ENCODE measurements at regions not wholly inside any gene's neighbourhood (a gene's known extent, or its start where the extent isn't known, plus 50 kb on each side); places are given as distances from the start of the nearest gene placed in this dataset.

DNA sequence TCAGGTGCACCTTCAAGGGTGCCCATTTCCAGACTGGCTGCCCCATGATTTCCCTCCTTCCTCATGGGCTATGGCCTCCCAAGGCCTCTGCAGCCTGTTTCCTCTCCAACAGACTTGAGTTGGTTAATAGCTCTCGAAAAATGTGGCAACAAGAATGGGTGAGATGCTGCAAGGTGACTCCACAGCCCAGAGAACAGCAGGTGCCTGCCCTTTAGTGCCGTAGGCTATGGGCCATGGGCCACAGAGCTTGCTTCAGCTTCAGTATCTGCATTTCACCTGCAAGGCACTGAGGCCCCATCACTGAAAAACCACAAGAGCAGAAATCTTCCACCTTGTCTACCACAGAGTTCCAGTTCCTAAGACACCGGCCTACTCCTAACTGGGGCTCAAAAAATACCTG is 122.0 kb downstream of the ETS2 start:
- Histone ChIP-seq H3K4me3 (no peak overlapping the region), H3K4me1 (peaks cover 4% of the 10 kb centered on the region), H3K9me3 (no peaks in the 10 kb centered on the region), H3K27ac (no peak overlapping the region), H3K36me3 (replicated peaks in 1 of 2; ENCODE audit: insufficient read depth in 1 of 2, low read depth in 2 of 2) (no peaks in the 10 kb centered on the region), H3K27me3 (no peaks in the 10 kb centered on the region)
- TF ChIP-seq, protein P1, sequence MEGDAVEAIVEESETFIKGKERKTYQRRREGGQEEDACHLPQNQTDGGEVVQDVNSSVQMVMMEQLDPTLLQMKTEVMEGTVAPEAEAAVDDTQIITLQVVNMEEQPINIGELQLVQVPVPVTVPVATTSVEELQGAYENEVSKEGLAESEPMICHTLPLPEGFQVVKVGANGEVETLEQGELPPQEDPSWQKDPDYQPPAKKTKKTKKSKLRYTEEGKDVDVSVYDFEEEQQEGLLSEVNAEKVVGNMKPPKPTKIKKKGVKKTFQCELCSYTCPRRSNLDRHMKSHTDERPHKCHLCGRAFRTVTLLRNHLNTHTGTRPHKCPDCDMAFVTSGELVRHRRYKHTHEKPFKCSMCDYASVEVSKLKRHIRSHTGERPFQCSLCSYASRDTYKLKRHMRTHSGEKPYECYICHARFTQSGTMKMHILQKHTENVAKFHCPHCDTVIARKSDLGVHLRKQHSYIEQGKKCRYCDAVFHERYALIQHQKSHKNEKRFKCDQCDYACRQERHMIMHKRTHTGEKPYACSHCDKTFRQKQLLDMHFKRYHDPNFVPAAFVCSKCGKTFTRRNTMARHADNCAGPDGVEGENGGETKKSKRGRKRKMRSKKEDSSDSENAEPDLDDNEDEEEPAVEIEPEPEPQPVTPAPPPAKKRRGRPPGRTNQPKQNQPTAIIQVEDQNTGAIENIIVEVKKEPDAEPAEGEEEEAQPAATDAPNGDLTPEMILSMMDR (IDR thresholded peaks at IDR 0.05) = no peak
- no peak for TF ChIP-seq POLR2A (IDR thresholded peaks at IDR 0.05)
- DNase-seq = no peak
- 60 to 78% methylated on average over 3 of the region's 3 CpGs for WGBS, 2 donors
- no peak for ATAC-seq
- intact Hi-C loops (cut with DNase I) = no loop called here

DNA sequence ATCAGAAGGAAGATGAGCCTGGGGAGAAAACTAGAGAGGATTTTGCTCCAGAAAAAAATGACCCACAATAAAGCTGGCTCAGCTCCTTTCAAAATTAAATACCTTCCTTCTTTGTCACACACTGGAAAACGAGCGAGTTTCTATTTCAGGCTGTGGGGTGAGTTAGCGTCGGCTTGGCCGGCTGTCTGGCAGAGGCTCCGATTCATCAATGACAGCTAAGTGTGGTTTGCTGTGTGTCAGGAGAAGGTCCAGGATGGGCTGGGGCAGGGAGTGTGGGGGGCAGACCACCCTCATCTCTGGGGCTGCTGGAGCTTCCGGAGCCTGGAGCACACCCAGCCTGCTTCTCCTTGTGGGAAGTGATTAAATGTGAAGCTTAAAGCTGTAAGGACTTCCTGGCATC is 120.2 kb downstream of the ETS2 start:
- peak overlapping the region in 2 of 4 donors; percentile 15 to 36 for H3K27ac ChIP-seq
- WGBS, 2 donors = 3 to 9% methylated on average over 7 of the region's 7 CpGs
- peaks cover 13% of the 10 kb centered on the region for H3K4me1 ChIP-seq
- peak; percentile 79 for ATAC-seq
- no peaks in the 10 kb centered on the region for H3K27me3 ChIP-seq
- H3K9me3 ChIP-seq = no peaks in the 10 kb centered on the region
- TF ChIP-seq POLR2A (IDR thresholded peaks at IDR 0.05) = peak in 1 of 3 donors; percentile 24
- TF ChIP-seq, protein P1 (IDR thresholded peaks at IDR 0.05) = no peak
- H3K4me3 ChIP-seq = no peak overlapping the region
- no peaks in the 10 kb centered on the region for H3K36me3 ChIP-seq (replicated peaks in 1 of 2; ENCODE audit: insufficient read depth in 1 of 2, low read depth in 2 of 2)
- intact Hi-C loops (cut with DNase I) = no loop called here
- DNase-seq = peak; percentile 23 to 54 (median 35)

DNA sequence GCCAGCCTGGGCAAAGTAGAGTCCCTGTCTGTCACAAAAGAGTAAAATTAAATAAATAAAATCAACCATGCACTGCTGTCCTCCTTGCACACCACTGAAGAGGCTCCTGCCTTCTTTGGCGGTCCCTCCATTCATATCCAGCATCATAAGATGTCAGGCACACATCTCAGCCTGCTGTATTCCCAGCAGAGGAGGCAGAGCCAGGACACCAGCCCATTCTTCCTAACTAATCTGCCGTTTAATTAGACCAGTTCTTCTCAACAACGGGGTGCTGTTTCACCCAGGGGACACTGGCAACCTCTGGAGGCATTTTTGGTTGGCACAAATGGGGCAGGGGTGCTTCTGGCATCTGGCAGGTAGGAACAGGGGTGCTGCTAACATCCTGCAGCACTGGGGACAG is 119.7 kb downstream of the ETS2 start:
- Histone ChIP-seq H3K36me3 (replicated peaks in 1 of 2; ENCODE audit: insufficient read depth in 1 of 2, low read depth in 2 of 2) (no peaks in the 10 kb centered on the region), H3K27me3 (no peaks in the 10 kb centered on the region), H3K9me3 (no peaks in the 10 kb centered on the region), H3K4me3 (no peak overlapping the region), H3K4me1 (peaks cover 14% of the 10 kb centered on the region), H3K27ac (peak overlapping the region in 2 of 4 donors; percentile 15 to 36)
- ATAC-seq (no peak), DNase-seq (no peak)
- 52 to 54% methylated on average over 3 of the region's 3 CpGs for WGBS, 2 donors
- TF ChIP-seq, protein P1 (IDR thresholded peaks at IDR 0.05) = no peak
- no peak for TF ChIP-seq POLR2A (IDR thresholded peaks at IDR 0.05)
- intact Hi-C loops (cut with DNase I) = no loop called here

DNA sequence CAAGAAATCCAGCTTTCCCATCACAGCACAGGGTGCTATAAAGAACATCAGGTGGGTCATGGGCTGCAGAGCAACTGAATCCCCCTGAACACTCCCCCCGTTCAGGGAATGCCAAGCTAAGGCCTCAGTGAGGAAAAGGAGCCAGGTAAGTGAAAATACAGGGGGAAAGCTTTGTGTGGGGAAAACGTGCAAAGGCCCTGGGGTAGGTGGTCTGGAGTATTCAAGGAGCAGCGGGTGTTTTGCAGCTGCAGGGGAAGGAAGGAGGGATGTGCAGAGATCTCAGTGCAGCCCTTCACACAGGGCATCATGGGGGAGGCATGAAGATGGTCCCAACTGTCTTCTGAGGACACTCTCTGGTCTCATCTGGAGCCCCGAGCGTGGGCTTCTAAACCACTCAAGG is 119.2 kb downstream of the ETS2 start:
- DNase-seq = no peak
- WGBS, 2 donors = 82% methylated on average over 5 of the region's 5 CpGs
- Histone ChIP-seq H3K4me3 (no peak overlapping the region), H3K4me1 (peaks cover 14% of the 10 kb centered on the region), H3K27ac (no peak overlapping the region), H3K9me3 (no peaks in the 10 kb centered on the region), H3K36me3 (replicated peaks in 1 of 2; ENCODE audit: insufficient read depth in 1 of 2, low read depth in 2 of 2) (no peaks in the 10 kb centered on the region), H3K27me3 (no peaks in the 10 kb centered on the region)
- ATAC-seq = no peak
- TF ChIP-seq, protein P1 (IDR thresholded peaks at IDR 0.05) = no peak
- TF ChIP-seq POLR2A (IDR thresholded peaks at IDR 0.05) = no peak
- intact Hi-C loops (cut with DNase I) = no loop called here

DNA sequence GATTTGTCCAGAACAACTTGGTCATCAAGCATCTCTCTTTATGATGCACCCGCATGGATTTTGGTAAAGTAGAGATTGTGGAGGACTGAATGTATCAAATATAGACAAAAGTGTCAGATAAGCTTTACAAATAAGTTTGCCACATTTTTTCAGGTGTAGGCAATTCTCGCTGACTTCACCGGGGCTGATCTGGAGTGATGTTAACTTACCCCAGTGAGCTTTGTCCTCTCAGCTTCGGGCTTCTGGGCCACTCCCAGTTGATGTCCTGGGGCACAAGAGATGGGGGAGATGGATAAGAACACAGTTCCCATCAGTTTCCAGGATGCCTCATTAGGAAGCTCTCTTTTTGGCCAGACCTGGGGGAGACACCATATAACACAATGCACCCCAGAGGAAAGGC is 117.7 kb downstream of the ETS2 start:
- intact Hi-C loops (cut with DNase I) = no loop called here
- WGBS, 2 donors = 48 to 51% methylated on average over 4 of the region's 4 CpGs
- ATAC-seq = no peak

More for the DNA sequence above, 117.7 kb downstream of the ETS2 start:
- no peak overlapping the region for H3K4me3 ChIP-seq
- no peaks in the 10 kb centered on the region for H3K9me3 ChIP-seq
- H3K27me3 ChIP-seq = no peaks in the 10 kb centered on the region
- H3K27ac ChIP-seq = no peak overlapping the region
- no peaks in the 10 kb centered on the region for H3K36me3 ChIP-seq (replicated peaks in 1 of 2; ENCODE audit: insufficient read depth in 1 of 2, low read depth in 2 of 2)
- peaks cover 26% of the 10 kb centered on the region for H3K4me1 ChIP-seq
- TF ChIP-seq, protein P1 (IDR thresholded peaks at IDR 0.05) = no peak
- no peak for TF ChIP-seq POLR2A (IDR thresholded peaks at IDR 0.05)
- no peak for DNase-seq

Data from body of pancreas (tissue), 4 donors.